GM19043 (cell line): ENCODE measurements at regions not wholly inside any gene's neighbourhood (a gene's known extent, or its start where the extent isn't known, plus 50 kb on each side); places are given as distances from the start of the nearest gene placed in this dataset.

Experiments
- ATAC-seq: cut with Tn5 transposase; IDR thresholded peaks from one replicate; pipeline ENCODE4 v1.9.1; 2021; ENCODE audit warnings: low read depth; ENCODE audit not compliant: unreplicated experiment

DNA sequence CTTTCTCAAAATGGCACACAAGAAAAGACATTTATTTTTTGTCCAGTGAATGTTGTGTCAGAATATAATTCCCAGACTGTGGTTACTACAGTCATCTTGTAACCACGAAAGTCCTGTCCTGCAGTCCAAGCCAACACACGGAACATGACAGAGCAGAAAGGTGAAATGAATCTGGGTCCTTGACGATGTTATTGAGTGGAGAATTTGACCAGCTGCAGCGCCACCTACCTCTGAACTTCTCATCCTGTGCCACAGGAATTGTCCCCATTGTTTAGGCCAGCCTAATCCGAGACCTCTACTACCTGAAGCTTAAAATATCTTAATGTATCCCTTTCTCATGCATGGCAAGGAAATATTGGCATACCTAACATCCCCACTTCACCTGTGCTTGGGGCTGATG is 64.1 kb upstream of the OTX2 start:
- no peak for ATAC-seq

DNA sequence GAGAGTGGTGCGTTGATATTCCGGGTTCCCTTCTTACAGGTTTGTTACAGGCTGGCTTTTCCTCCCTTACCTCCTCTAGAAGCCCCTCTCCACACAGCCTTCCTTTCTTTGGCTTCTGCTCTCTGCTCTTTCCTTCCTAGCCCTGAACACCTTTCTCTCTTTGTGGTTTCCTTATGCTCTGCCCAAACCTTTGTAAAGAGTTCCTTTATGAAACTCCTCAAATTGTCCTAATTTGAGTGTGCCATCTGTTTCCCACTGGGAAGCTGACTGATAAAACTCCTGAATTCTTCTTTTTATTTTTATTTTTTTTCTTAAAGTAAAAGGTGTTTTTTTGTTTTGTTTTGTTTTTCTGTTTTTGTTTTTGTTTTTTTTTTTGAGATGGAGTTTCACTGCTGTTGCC is 60.1 kb upstream of the OTX2 start:
- ATAC-seq, result no peak

DNA sequence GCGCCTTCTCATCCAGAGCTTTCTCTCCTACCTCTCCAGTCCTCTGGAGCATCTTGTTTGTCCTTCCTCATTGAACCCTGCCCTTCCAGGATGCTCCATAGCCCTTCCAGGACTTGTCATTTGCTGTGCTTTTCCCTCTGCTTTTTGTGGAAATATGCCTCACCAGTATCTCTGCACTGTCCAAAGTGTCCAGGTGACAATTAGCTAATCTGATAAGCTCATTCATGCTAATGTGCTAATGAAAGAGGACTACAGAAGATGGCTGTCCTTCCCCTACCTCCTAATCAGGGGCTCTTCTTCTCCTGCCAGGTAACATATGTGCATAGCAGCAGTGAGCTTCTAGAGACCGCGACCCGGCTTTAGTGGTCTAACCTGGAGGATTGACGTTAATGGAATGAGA is 58.4 kb upstream of the OTX2 start:
- no peak for ATAC-seq

DNA sequence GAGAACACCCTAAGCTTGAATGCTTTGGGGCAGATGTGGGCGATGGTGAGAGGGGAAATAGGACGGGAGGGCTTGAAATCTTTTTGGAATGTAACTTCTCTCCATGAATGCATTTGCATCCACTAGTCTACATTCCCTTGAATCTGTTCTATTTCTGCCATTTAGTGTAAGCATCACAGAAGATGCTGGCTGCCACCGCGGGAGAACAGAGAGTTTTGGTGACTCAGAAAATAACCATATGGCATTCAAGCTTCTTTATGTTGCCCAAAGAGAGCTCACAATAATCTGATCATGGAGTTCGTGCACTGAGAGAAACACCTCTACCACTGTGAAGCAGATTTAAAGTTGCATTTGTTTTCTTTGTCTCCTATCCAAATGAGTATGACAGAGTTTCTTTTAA is 52.6 kb upstream of the OTX2 start:
- ATAC-seq, result no peak

DNA sequence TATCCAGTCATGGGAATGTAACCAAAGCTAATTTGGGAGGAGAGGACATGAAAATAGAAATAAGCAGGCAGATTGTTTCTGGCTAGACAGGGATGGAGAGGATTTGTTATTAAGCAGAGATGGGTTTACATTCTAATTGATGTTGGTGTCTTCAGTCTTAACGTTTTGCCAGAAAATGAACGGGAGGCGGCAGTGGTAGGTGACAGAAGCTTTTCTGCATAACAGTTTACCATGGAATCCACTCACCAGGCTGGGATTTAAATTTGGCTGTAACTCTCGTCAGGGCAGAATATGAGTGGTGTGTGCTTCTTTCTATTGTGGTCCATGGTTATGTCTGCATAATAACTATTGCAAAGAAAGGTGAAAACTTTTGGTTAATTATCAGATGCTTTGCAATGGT is 50.2 kb upstream of the OTX2 start:
- ATAC-seq, result no peak
